GM06990 (cell line): ENCODE measurements at regions not wholly inside any gene's neighbourhood (a gene's known extent, or its start where the extent isn't known, plus 50 kb on each side); places are given as distances from the start of the nearest gene placed in this dataset.
A peak's percentile ranks its signal among the peaks of the same experiment; 100 is the strongest.

Source experiments
- DNase-seq: peaks from one replicate; pipeline ENCODE4 v3.0.0-alpha.2; 2011; ENCODE audit not compliant: insufficient read length; ENCODE audit errors: extremely low read depth
- H3K27me3 ChIP-seq: replicated peaks from 2 replicates; pipeline ENCODE4 v1.6.0; 2011; ENCODE audit warnings: low read length; ENCODE audit not compliant: control insufficient read depth, insufficient read depth
- H3K36me3 ChIP-seq: 2 replicates; pipeline ENCODE4 v1.5.1; 2011; ENCODE audit warnings: low read length; ENCODE audit not compliant: control insufficient read depth, insufficient read depth
- H3K4me3 ChIP-seq: replicated peaks from 2 replicates; pipeline ENCODE4 v1.5.1; 2011; ENCODE audit warnings: low read depth, mild to moderate bottlenecking, control low read depth, low read length
- CTCF ChIP-seq: IDR thresholded peaks from 2 replicates; pipeline ENCODE4 v1.5.1; 2011; ENCODE audit warnings: low read length, control low read depth, mild to moderate bottlenecking, inconsistent platforms; ENCODE audit not compliant: insufficient read depth, poor library complexity, severe bottlenecking

GRCh38 chr2:211176514-211177141 lies 620.2 kb downstream of the CPS1 start:
- H3K27me3 ChIP-seq, result no peaks in the 10 kb centered on the region
- no peaks in the 10 kb centered on the region for H3K36me3 ChIP-seq
- TF ChIP-seq CTCF, result no peak
- no peak overlapping the region for H3K4me3 ChIP-seq
- DNase-seq, result no peak

- no peak for TF ChIP-seq CTCF
- no peak for DNase-seq
Measured at GRCh38 chr2:211181626-211182025, 625.2 kb downstream of the CPS1 start.

GRCh38 chr2:211187602-211188001 lies 631.2 kb downstream of the CPS1 start:
- no peak for TF ChIP-seq CTCF
- Histone ChIP-seq H3K36me3 (no peaks in the 10 kb centered on the region), H3K27me3 (no peaks in the 10 kb centered on the region), H3K4me3 (no peak overlapping the region)
- DNase-seq, result no peak

More at GRCh38 chr2:211181626-211182025, 625.2 kb downstream of the CPS1 start:
- H3K27me3 ChIP-seq, result no peaks in the 10 kb centered on the region; the same call in 1 of the 2 replicates
- H3K4me3 ChIP-seq, result no peak overlapping the region
- no peaks in the 10 kb centered on the region for H3K36me3 ChIP-seq

- TF ChIP-seq CTCF, result no peak
- H3K36me3 ChIP-seq, result no peaks in the 10 kb centered on the region
- DNase-seq, result peak; percentile 20
- H3K27me3 ChIP-seq, result no peaks in the 10 kb centered on the region
- H3K4me3 ChIP-seq, result no peak overlapping the region
Measured at GRCh38 chr2:211203986-211204385, 647.6 kb downstream of the CPS1 start.

- Histone ChIP-seq H3K36me3 (no peaks in the 10 kb centered on the region), H3K4me3 (no peak overlapping the region)
- TF ChIP-seq CTCF, result no peak
Measured at GRCh38 chr2:211204456-211204855, 648.1 kb downstream of the CPS1 start.

GRCh38 chr2:211204902-211205301 lies 648.5 kb downstream of the CPS1 start:
- Histone ChIP-seq H3K36me3 (no peaks in the 10 kb centered on the region), H3K27me3 (no peaks in the 10 kb centered on the region), H3K4me3 (no peak overlapping the region)
- DNase-seq, result no peak
- no peak for TF ChIP-seq CTCF

More at GRCh38 chr2:211204456-211204855, 648.1 kb downstream of the CPS1 start:
- no peaks in the 10 kb centered on the region for H3K27me3 ChIP-seq
- DNase-seq, result no peak
